HG03575 (cell line): ENCODE measurements at regions not wholly inside any gene's neighbourhood (a gene's known extent, or its start where the extent isn't known, plus 50 kb on each side); places are given as distances from the start of the nearest gene placed in this dataset.

Source experiments
- ATAC-seq: cut with Tn5 transposase; IDR thresholded peaks from one replicate; pipeline ENCODE4 v1.9.1; 2021; ENCODE audit not compliant: unreplicated experiment, insufficient number of reproducible peaks, low FRiP score; ENCODE audit errors: extremely low read depth

- no peak for ATAC-seq
These were observed 241.2 kb downstream of the KLF13 start for GRCh38 chr15:31567861-31568260.

DNA sequence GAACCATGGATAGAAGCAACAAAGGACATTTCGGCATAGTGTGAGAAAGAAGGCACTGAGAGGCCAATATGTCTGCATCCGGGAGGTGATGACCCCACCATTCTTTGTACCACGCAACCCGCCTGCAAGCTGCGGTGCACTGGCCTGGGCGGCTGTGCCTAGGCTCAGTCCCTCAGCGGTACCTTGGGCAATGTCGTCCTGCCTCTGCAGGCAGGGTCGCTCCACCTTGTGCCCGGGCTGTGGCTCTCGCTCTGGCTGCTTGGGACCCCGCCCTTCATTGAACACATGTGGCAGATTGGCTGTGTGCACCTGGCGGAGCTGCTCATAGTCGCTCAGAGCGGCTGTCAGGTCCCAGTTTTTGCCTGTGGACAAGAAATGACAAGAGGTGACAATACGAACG, 243.2 kb downstream of the KLF13 start:
- ATAC-seq = no peak

DNA sequence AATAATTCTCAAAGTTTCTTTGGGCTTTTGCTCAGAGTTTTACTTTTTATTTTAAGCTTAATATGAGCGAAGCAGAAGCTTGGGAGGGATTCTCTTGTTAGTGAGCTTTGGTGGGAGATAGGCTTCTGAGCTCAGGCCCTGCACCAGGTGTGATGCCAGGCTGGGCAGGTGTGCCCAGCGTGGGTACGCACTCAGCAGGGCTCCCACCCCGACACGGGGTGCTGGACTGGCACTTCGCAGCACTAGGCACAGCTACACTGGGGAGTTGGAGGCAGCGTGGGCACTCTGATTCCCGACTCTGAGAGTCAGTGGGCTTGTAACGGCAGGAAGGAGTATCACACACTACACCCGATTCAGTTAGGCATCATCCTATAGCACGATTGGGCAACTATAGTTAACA, 244.0 kb downstream of the KLF13 start:
- no peak for ATAC-seq

DNA sequence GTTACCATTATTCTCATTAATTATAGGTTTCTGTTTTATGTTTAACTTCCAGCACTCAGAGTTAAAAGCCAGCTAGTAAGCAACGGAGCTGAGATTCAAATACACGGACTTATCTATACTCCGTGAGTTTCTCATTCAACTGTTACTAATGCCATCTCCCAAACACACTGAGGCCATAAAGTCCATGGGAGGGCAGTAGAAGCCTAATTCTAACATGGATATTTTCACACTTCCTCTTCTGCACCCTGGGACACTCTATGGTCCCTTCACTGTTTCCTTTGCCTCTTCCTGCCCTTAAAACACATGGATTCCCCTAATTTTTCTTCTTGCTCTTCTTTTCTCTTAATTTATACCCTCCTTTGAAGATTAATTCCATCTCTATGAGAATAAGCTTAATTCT, 245.0 kb downstream of the KLF13 start:
- no peak for ATAC-seq

DNA sequence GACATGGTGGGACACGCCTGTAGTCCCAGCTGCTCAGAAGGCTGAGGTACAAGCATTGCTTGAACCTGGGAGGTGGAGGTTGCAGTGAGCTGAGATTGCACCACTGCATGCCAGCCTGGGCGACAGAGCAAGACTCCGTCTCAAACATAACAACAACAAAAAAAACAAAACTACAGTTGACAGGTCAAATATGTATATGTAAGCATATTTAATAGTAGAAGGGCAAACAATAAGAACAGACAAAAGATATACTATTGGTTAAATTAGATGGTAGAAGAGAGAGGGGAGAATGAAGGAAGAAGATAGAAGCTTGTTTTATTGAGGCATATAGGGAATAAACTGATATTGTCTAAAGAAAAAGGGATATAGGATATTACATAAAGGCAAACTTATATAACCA, 247.1 kb downstream of the KLF13 start:
- no peak for ATAC-seq

- no peak for ATAC-seq
These were observed 248.1 kb downstream of the KLF13 start for GRCh38 chr15:31574766-31575165.

- no peak for ATAC-seq
These were observed 250.5 kb downstream of the KLF13 start for GRCh38 chr15:31577108-31577507.

DNA sequence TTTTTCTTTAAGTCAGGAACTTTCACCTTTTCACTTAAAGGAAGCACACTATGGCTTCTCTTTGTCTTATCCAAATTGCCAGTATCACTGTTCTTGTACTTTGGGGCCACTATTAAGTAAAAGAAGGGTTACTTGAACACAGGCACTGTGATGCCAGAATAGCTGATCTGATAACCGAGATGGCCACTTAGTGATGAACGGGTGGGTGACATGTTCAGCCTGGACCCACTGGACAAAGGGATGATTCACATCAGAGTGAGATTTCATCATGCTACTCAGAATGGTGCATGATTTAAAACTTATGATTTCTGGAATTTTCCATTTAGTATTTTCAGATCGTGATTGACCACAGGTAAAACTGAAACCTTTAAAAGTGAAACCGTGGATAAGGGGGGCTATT, 252.6 kb downstream of the KLF13 start:
- ATAC-seq = no peak

GRCh38 chr15:31579976-31580375, 253.3 kb downstream of the KLF13 start:
- no peak for ATAC-seq

- ATAC-seq = no peak
These were observed 257.6 kb downstream of the KLF13 start for GRCh38 chr15:31584195-31584594.

- ATAC-seq = no peak
These were observed 258.6 kb downstream of the KLF13 start for GRCh38 chr15:31585240-31585639.

DNA sequence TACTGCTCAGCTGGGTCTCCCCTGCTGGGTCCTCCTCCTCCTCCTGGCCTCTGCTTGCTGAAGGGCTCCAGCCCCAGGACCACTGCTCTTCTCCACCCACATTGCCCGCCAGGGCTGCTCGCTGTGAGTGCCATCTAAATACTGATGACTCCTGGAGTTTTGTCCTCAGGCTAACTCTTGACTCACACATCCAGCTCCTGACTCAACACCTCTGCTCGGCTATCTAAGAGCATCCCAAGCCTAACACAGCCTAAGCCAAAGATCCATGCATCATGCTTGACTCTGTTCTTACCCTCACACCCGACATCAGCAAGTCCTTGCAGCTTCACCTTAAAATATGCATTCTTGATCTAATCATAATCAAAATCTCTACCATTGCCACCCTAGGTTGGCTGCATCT, 260.2 kb downstream of the KLF13 start:
- no peak for ATAC-seq

DNA sequence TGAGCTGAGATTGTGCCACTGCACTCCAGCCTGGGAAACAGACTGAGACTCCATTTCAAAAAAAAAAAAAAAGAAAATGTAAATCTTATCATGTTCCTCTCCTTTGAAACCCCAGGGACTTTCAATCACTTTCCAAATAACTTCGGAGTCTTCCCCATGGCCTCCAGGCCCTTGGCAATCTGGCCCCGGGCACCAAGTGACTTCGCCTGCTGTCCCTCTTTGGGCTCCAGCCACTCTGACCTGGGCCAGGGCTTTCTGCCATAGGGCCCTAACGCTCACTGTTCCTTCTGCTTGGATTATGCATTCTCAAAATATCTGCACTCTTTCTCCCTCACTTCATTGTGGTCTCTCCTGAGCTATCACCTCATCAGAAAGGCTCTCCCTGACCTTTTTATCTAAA, 260.9 kb downstream of the KLF13 start:
- no peak for ATAC-seq

DNA sequence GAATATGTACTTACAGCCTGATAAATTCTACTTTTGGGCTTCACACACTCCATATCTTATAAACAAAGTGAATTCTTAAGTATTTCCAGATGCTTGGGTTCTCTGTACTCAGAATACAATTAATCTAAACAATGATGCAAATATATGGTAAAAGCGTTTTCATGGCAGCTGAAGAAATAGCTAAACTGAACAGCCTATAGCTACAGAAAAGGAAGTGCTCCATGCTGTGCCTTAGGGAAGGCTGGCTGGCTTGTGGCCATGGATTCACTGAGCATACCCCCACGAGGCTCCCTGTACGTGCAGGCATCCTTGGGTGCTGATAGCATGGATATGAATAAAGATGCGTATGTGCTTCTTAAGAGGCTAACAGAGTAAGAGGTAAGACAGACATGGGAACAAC, 264.0 kb downstream of the KLF13 start:
- ATAC-seq = no peak

GRCh38 chr15:31591908-31592307, 265.3 kb downstream of the KLF13 start:
- no peak for ATAC-seq

DNA sequence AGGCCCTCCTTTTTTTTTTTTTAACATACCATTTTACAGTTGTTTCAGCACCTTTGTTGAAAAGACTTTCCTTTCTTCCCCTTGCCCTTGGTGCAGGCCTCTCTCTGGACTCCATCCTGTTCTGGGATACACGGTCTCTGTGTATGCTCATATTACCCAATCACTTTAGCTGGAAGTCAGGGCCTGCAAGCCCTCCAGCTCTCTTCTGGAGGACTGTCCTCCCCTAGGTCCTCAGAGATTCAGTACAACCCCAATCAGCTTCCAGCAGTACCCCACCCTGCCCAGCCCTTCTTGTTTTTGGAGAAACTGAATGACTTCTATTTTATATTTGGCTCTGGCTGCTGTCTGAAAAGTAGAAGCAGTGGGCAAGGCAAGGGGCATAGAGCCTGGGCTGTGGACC, 270.8 kb downstream of the KLF13 start:
- ATAC-seq = no peak

DNA sequence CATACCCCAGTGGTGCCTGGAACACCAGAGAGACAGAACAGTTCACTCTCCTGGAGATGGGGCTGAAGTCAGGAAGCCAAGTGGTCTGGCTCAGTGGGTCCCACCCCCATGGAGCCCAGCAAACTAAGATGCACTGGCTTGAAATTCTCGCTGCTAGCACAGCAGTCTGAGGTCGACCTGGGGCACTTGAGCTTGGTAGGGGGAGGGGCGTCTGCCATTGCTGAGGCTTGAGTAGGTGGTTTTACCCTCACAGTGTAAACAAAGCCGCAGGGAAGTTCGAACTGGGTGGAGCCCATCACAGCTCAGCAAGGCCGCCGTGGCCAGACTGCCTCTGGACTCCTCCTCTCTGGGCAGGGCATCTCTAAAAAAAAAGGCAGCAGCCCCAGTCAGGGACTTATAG, 272.0 kb downstream of the KLF13 start:
- no peak for ATAC-seq

GRCh38 chr15:31605467-31605931, 278.9 kb downstream of the KLF13 start:
- ATAC-seq = no peak

GRCh38 chr15:31606194-31606669, 279.6 kb downstream of the KLF13 start:
- no peak for ATAC-seq

GRCh38 chr15:31606931-31607497, 280.4 kb downstream of the KLF13 start:
- no peak for ATAC-seq

DNA sequence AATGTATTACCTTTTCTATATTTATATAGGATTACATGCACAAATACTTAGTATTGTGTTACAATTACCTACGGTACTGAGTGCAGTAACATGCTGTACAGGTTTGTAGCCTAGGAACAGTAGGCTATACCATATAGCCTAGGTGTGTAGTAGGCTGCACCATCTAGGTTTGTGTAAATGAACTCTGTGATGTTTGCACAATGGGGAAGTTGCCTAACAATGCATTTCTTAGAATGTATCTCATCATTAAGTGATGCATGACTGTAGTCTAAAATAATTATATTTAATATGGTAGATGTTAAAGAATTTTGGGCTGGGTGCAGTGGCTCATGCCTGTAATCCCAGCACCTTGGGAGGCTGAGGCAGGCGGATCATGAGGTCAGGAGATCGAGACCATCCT, 281.0 kb downstream of the KLF13 start:
- ATAC-seq = no peak
